Suprapubic skin (tissue), 4 donors: ENCODE measurements at regions not wholly inside any gene's neighbourhood (a gene's known extent, or its start where the extent isn't known, plus 50 kb on each side); places are given as distances from the start of the nearest gene placed in this dataset.

Source experiments
- CTCF ChIP-seq, 2 donors: fragments of 200-600 bp in 1 of 2; fragments of 450-650 bp in 1 of 2; sonication (generic) in 1 of 2; IDR thresholded peaks; one replicate each; pipeline ENCODE4 v1.5.1; 2016 to 2019; ENCODE audit warnings: antibody characterized with exemption in 2 of 2, mild to moderate bottlenecking in 1 of 2, moderate library complexity in 1 of 2
- EP300 ChIP-seq: sonication (generic); formaldehyde crosslinking; IDR thresholded peaks from one replicate; pipeline ENCODE4 v1.6.1; 2017; ENCODE audit warnings: antibody characterized with exemption
- POLR2A ChIP-seq, 2 donors: fragments of 450-650 bp; IDR thresholded peaks; one replicate each; pipeline ENCODE4 v1.6.1; 2017; ENCODE audit warnings: antibody characterized with exemption in 2 of 2, mild to moderate bottlenecking in 2 of 2, moderate library complexity in 2 of 2
- POLR2AphosphoS5 ChIP-seq, 3 donors: sonication (generic); formaldehyde crosslinking; IDR thresholded peaks; one replicate each; pipeline ENCODE4 v1.6.1; 2017; ENCODE audit warnings: antibody characterized with exemption in 3 of 3

- TF ChIP-seq CTCF (IDR thresholded peaks at IDR 0.05) (no peak), POLR2AphosphoS5 (IDR thresholded peaks at IDR 0.05) (no peak), POLR2A (IDR thresholded peaks at IDR 0.05) (no peak), EP300 (no peak)
These were observed 555.2 kb upstream of the EPHA5 start for GRCh38 chr4:66225539-66225938.
